ENCODE measurements at regions not wholly inside any gene's neighbourhood (a gene's known extent, or its start where the extent isn't known, plus 50 kb on each side); places are given as distances from the start of the nearest gene placed in this dataset.

- TF ChIP-seq, protein P1, sequence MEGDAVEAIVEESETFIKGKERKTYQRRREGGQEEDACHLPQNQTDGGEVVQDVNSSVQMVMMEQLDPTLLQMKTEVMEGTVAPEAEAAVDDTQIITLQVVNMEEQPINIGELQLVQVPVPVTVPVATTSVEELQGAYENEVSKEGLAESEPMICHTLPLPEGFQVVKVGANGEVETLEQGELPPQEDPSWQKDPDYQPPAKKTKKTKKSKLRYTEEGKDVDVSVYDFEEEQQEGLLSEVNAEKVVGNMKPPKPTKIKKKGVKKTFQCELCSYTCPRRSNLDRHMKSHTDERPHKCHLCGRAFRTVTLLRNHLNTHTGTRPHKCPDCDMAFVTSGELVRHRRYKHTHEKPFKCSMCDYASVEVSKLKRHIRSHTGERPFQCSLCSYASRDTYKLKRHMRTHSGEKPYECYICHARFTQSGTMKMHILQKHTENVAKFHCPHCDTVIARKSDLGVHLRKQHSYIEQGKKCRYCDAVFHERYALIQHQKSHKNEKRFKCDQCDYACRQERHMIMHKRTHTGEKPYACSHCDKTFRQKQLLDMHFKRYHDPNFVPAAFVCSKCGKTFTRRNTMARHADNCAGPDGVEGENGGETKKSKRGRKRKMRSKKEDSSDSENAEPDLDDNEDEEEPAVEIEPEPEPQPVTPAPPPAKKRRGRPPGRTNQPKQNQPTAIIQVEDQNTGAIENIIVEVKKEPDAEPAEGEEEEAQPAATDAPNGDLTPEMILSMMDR (IDR thresholded peaks at IDR 0.05), result no peak
- TF ChIP-seq, protein P2, sequence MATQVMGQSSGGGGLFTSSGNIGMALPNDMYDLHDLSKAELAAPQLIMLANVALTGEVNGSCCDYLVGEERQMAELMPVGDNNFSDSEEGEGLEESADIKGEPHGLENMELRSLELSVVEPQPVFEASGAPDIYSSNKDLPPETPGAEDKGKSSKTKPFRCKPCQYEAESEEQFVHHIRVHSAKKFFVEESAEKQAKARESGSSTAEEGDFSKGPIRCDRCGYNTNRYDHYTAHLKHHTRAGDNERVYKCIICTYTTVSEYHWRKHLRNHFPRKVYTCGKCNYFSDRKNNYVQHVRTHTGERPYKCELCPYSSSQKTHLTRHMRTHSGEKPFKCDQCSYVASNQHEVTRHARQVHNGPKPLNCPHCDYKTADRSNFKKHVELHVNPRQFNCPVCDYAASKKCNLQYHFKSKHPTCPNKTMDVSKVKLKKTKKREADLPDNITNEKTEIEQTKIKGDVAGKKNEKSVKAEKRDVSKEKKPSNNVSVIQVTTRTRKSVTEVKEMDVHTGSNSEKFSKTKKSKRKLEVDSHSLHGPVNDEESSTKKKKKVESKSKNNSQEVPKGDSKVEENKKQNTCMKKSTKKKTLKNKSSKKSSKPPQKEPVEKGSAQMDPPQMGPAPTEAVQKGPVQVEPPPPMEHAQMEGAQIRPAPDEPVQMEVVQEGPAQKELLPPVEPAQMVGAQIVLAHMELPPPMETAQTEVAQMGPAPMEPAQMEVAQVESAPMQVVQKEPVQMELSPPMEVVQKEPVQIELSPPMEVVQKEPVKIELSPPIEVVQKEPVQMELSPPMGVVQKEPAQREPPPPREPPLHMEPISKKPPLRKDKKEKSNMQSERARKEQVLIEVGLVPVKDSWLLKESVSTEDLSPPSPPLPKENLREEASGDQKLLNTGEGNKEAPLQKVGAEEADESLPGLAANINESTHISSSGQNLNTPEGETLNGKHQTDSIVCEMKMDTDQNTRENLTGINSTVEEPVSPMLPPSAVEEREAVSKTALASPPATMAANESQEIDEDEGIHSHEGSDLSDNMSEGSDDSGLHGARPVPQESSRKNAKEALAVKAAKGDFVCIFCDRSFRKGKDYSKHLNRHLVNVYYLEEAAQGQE (IDR thresholded peaks at IDR 0.05; ENCODE audit: insufficient read depth in 1 of 2, low read depth in 2 of 2, low read length in 1 of 2), result no peak
Measured at GRCh38 chr21:39065917-39066316, 117.3 kb downstream of the PSMG1 start.
